Trophoblast cell (in vitro differentiated cells and primary cell): ENCODE measurements at regions not wholly inside any gene's neighbourhood (a gene's known extent, or its start where the extent isn't known, plus 50 kb on each side); places are given as distances from the start of the nearest gene placed in this dataset.

Experiments used
- DNase-seq, 2 donors: peaks; one replicate each; pipeline ENCODE4 v3.0.0-alpha.2; 2016
- H2AFZ ChIP-seq: 2 replicates; pipeline ENCODE4 v1.6.1; 2013; ENCODE audit warnings: low read length, moderate library complexity, mild to moderate bottlenecking; ENCODE audit not compliant: insufficient read depth, poor library complexity
- H2AK5ac ChIP-seq: 2 replicates; pipeline ENCODE4 v1.6.1; 2013; ENCODE audit warnings: mild to moderate bottlenecking, low read length
- H2BK120ac ChIP-seq: 2 replicates; pipeline ENCODE4 v1.6.1; 2013; ENCODE audit warnings: low read length, mild to moderate bottlenecking, moderate library complexity; ENCODE audit not compliant: insufficient read depth, poor library complexity
- H2BK12ac ChIP-seq: 2 replicates; pipeline ENCODE4 v1.6.1; 2013; ENCODE audit warnings: mild to moderate bottlenecking, low read length, moderate library complexity
- H2BK5ac ChIP-seq: 2 replicates; pipeline ENCODE4 v1.6.1; 2013; ENCODE audit warnings: low read length, low read depth, moderate library complexity, mild to moderate bottlenecking; ENCODE audit not compliant: poor library complexity
- H3K14ac ChIP-seq: 2 replicates; pipeline ENCODE4 v1.6.1; 2013; ENCODE audit warnings: mild to moderate bottlenecking, low read length
- H3K18ac ChIP-seq: 2 replicates; pipeline ENCODE4 v1.6.1; 2013; ENCODE audit warnings: mild to moderate bottlenecking, low read length
- H3K23ac ChIP-seq: 2 replicates; pipeline ENCODE4 v1.6.1; 2013; ENCODE audit warnings: low read length
- H3K27ac ChIP-seq: 2 replicates; pipeline ENCODE4 v1.5.1; 2013; ENCODE audit warnings: low read depth, mild to moderate bottlenecking, inconsistent platforms, low read length, moderate library complexity
- H3K27me3 ChIP-seq: 2 replicates; pipeline ENCODE4 v1.6.1; 2013; ENCODE audit warnings: inconsistent platforms, mild to moderate bottlenecking, low read length, moderate library complexity; ENCODE audit not compliant: insufficient read depth
- H3K36me3 ChIP-seq, 2 experiments: 1 replicate in 1 of 2; 2 replicates in 1 of 2; pipeline ENCODE4 v1.6.1; 2013; ENCODE audit warnings: low read length in 2 of 2, mild to moderate bottlenecking in 2 of 2, moderate library complexity in 1 of 2; ENCODE audit not compliant: insufficient read depth in 2 of 2, control insufficient read depth in 1 of 2
- H3K4ac ChIP-seq: 2 replicates; pipeline ENCODE4 v1.6.1; 2013; ENCODE audit warnings: low read depth, mild to moderate bottlenecking, low read length, moderate library complexity
- H3K4me1 ChIP-seq, 2 experiments: 1 replicate in 1 of 2; 2 replicates in 1 of 2; pipeline ENCODE4 v1.6.1; 2013; ENCODE audit warnings: low read length in 2 of 2, mild to moderate bottlenecking in 2 of 2, moderate library complexity in 1 of 2; ENCODE audit not compliant: insufficient read depth in 2 of 2, control insufficient read depth in 1 of 2
- H3K4me2 ChIP-seq: 2 replicates; pipeline ENCODE4 v1.6.1; 2013; ENCODE audit warnings: inconsistent platforms, mild to moderate bottlenecking, low read length, moderate library complexity
- H3K4me3 ChIP-seq: 2 replicates; pipeline ENCODE4 v1.5.1; 2013; ENCODE audit warnings: mild to moderate bottlenecking, low read depth, low read length, inconsistent platforms
- H3K79me1 ChIP-seq: one replicate; pipeline ENCODE4 v1.6.1; 2013; ENCODE audit warnings: low read length
- H3K79me2 ChIP-seq: 2 replicates; pipeline ENCODE4 v1.6.1; 2013; ENCODE audit warnings: low read length, mild to moderate bottlenecking; ENCODE audit not compliant: control insufficient read depth, insufficient read depth, poor library complexity
- H3K9ac ChIP-seq: 2 replicates; pipeline ENCODE4 v1.6.1; 2013; ENCODE audit warnings: mild to moderate bottlenecking, low read length
- H3K9me3 ChIP-seq: 2 replicates; pipeline ENCODE4 v1.6.1; 2013; ENCODE audit warnings: low read depth, mild to moderate bottlenecking, control low read depth, inconsistent platforms, low read length; ENCODE audit not compliant: insufficient read depth
- H4K12ac ChIP-seq: 2 replicates; pipeline ENCODE4 v1.6.1; 2013; ENCODE audit warnings: low read depth, mild to moderate bottlenecking, low read length, moderate library complexity
- H4K8ac ChIP-seq: 2 replicates; pipeline ENCODE4 v1.6.1; 2013; ENCODE audit warnings: low read depth, mild to moderate bottlenecking, low read length, moderate library complexity
- H4K91ac ChIP-seq: one replicate; pipeline ENCODE4 v1.6.1; 2013; ENCODE audit warnings: low read depth, mild to moderate bottlenecking, low read length, moderate library complexity
- WGBS: extraction: QIAGEN DNeasy Blood & Tissue Kit; methylation state at CpG from one replicate; pipeline ENCODE4 v1.1.7; 2013; ENCODE audit warnings: missing lambda C conversion rate; ENCODE audit not compliant: insufficient read length, insufficient coverage; ENCODE audit errors: extremely low coverage; 5-methylcytosine and 5-hydroxymethylcytosine counted together

DNA sequence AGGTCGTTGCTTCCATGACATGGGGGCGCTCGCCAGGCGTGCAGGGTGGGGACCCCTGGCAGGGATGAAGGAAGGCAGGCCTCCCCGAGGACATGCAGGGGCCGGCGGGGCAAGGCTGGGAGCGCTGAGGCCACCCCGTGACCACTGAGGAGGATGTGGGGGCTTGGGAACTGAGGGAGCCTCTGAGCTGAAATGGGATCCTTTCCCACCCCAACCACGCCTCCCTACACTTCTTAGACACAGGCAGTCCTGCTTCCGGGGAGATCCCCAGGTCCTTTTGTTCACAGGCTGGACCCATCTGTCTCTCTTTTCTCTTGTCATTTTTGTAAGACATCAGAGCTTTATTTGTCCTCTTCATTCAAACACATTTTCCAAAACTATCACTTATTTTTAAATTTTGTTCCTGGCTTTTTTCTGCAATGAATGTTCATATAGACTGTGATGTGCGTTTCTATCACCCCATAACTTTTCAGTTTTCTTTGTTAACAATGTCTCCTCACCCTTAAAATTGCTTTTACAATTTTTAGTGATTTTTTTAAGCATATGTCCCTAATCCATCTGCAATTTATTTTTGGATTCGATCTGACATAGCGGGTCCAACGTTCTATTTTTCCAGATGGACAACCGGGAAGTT lies 156.7 kb upstream of the BACE2 start:
- H3K79me2 ChIP-seq: no peaks in the 10 kb centered on the region
- no peak overlapping the region for H2BK5ac ChIP-seq
- no peak overlapping the region for H3K27ac ChIP-seq
- H3K23ac ChIP-seq: no peak overlapping the region
- no peaks in the 10 kb centered on the region for H3K27me3 ChIP-seq
- H3K4me1 ChIP-seq: no peaks in the 10 kb centered on the region
- H2AK5ac ChIP-seq: no peak overlapping the region
- no peaks in the 10 kb centered on the region for H3K36me3 ChIP-seq
- no peak overlapping the region for H4K12ac ChIP-seq
- WGBS: no CpG with 5 or more reads among the region's 16 CpGs
- no peak overlapping the region for H2BK12ac ChIP-seq
- no peak overlapping the region for H3K4me2 ChIP-seq
- H4K91ac ChIP-seq: no peak overlapping the region
- H3K4me3 ChIP-seq: no peak overlapping the region
- H3K9me3 ChIP-seq: peaks cover 3% of the 10 kb centered on the region
- H3K14ac ChIP-seq: no peak overlapping the region
- no peak overlapping the region for H3K18ac ChIP-seq
- no peak overlapping the region for H4K8ac ChIP-seq
- no peak overlapping the region for H2AFZ ChIP-seq
- no peak for DNase-seq
- H2BK120ac ChIP-seq: no peak overlapping the region
- H3K4ac ChIP-seq: no peak overlapping the region
- H3K9ac ChIP-seq: no peak overlapping the region
- no peaks in the 10 kb centered on the region for H3K79me1 ChIP-seq

DNA sequence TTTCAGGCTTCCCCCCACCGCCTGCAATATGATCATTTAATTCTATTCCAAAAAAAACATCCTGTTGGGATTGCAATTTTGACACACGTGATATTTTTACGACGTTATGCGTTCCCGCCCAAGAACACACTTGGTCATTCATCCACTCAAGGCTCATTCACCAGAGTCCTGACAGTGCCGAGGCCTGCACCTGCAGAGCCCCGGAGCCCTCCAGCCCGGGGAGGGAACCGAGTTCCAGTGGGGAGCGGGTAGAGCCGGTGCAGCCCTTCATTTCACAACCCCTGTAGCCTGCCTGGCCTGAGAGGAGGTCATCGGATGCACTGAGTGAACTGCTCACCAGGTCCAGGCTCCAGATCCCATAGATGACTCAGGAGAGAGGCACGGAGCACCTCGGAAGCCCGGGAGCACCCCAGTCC lies 156.0 kb upstream of the BACE2 start:
- H3K4ac ChIP-seq: no peak overlapping the region
- no peak overlapping the region for H4K12ac ChIP-seq
- no peaks in the 10 kb centered on the region for H3K36me3 ChIP-seq
- no peak overlapping the region for H2AK5ac ChIP-seq
- no peaks in the 10 kb centered on the region for H3K79me2 ChIP-seq
- H2BK12ac ChIP-seq: no peak overlapping the region
- no peak overlapping the region for H3K4me2 ChIP-seq
- no peak overlapping the region for H3K4me3 ChIP-seq
- H2BK120ac ChIP-seq: no peak overlapping the region
- DNase-seq: no peak
- no peak overlapping the region for H2BK5ac ChIP-seq
- H3K27ac ChIP-seq: no peak overlapping the region
- no peak overlapping the region for H2AFZ ChIP-seq
- no peak overlapping the region for H3K18ac ChIP-seq
- no peaks in the 10 kb centered on the region for H3K4me1 ChIP-seq
- peaks cover 3% of the 10 kb centered on the region for H3K9me3 ChIP-seq
- no peaks in the 10 kb centered on the region for H3K27me3 ChIP-seq
- no peak overlapping the region for H4K91ac ChIP-seq
- H3K79me1 ChIP-seq: no peaks in the 10 kb centered on the region
- H3K9ac ChIP-seq: no peak overlapping the region
- WGBS: no CpG with 5 or more reads among the region's 16 CpGs
- H4K8ac ChIP-seq: no peak overlapping the region
- H3K14ac ChIP-seq: no peak overlapping the region
- no peak overlapping the region for H3K23ac ChIP-seq

DNA sequence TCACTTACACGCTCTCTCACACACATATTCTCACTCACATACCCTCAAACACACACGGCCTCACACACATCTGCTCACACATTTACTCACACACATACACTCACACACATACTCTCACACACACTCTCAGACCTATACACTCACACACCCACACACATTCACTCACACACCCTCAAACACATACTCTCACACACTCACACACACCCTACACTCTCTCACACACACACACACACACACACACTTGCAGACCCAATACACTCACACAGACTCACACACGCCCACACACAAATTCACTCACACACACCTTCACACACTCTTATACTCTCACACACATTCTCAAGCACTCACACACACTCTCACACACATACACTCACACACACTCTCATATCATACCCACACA lies 155.5 kb upstream of the BACE2 start:
- Histone ChIP-seq H3K27me3 (no peaks in the 10 kb centered on the region), H2BK5ac (no peak overlapping the region), H3K79me1 (no peaks in the 10 kb centered on the region), H3K27ac (no peak overlapping the region), H2BK12ac (no peak overlapping the region), H3K79me2 (no peaks in the 10 kb centered on the region), H3K14ac (no peak overlapping the region), H4K91ac (no peak overlapping the region), H4K8ac (no peak overlapping the region), H4K12ac (no peak overlapping the region), H3K4me2 (no peak overlapping the region), H3K4me3 (no peak overlapping the region), H3K23ac (no peak overlapping the region), H3K18ac (no peak overlapping the region), H2BK120ac (no peak overlapping the region), H3K4me1 (no peaks in the 10 kb centered on the region), H3K9me3 (peaks cover 3% of the 10 kb centered on the region), H3K9ac (no peak overlapping the region), H3K4ac (no peak overlapping the region), H2AK5ac (no peak overlapping the region), H2AFZ (no peak overlapping the region), H3K36me3 (no peaks in the 10 kb centered on the region)
- 99% methylated on average over 3 of the region's 3 CpGs for WGBS
- no peak for DNase-seq

DNA sequence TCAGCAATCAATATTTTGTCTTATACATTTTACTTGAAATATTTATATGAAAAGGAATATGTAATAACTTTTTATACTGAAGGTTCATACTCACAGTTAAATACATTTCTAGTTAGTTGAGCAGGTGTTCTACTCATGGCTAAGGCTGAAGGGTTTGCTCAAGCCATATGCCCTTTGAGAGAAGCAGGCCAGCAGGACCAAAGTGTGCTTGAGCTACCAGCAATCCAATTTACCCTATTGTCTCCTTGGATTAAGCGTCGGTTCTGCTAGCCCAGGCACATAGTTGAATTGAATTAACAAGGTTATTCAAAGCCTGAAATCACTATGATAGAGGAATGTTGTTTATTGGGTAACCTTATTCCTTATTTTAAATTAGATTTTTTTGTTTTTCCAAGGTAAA lies 151.5 kb upstream of the BACE2 start:
- Histone ChIP-seq H2BK120ac (no peak overlapping the region), H3K18ac (no peak overlapping the region)

More for the DNA sequence above, 151.5 kb upstream of the BACE2 start:
- Histone ChIP-seq H2AK5ac (no peak overlapping the region), H2BK5ac (no peak overlapping the region), H3K23ac (no peak overlapping the region), H4K91ac (no peak overlapping the region), H3K9ac (no peak overlapping the region), H3K36me3 (no peaks in the 10 kb centered on the region), H3K79me2 (no peaks in the 10 kb centered on the region), H3K4me2 (no peak overlapping the region), H3K4me1 (no peaks in the 10 kb centered on the region), H4K8ac (no peak overlapping the region), H3K79me1 (no peaks in the 10 kb centered on the region), H3K4ac (no peak overlapping the region), H3K14ac (no peak overlapping the region), H3K4me3 (no peak overlapping the region), H2AFZ (no peak overlapping the region), H4K12ac (no peak overlapping the region), H3K9me3 (peaks cover 3% of the 10 kb centered on the region), H2BK12ac (no peak overlapping the region), H3K27me3 (no peaks in the 10 kb centered on the region), H3K27ac (no peak overlapping the region)
- no peak for DNase-seq
- no CpG with 5 or more reads among the region's 2 CpGs for WGBS
